ENCODE measurements at regions not wholly inside any gene's neighbourhood (a gene's known extent, or its start where the extent isn't known, plus 50 kb on each side); places are given as distances from the start of the nearest gene placed in this dataset.

- ChIA-PET POLR2A (no interaction called here), CTCF (no interaction called here)
- TF ChIP-seq ZSCAN20 (CRISPR knock-in tag; IDR thresholded peaks at IDR 0.05): no peak
- TF ChIP-seq ZNF302 (CRISPR knock-in tag; IDR thresholded peaks at IDR 0.05): no peak
- no peak for TF ChIP-seq EHMT2 (IDR thresholded peaks at IDR 0.05; ENCODE audit: low read depth)
- no peak for TF ChIP-seq NFE2L2 (conservative IDR thresholded peaks at IDR 0.05; ENCODE audit: low read length)
- TF ChIP-seq BHLHE40 (IDR thresholded peaks at IDR 0.05; ENCODE audit: low read depth, low read length): no peak
- TF ChIP-seq JUN (IDR thresholded peaks at IDR 0.05): no peak
- TF ChIP-seq HOXB13 (CRISPR knock-in tag; IDR thresholded peaks at IDR 0.05; ENCODE audit: low read depth): no peak
- TF ChIP-seq HDAC2 (IDR thresholded peaks at IDR 0.05): no peak
- TF ChIP-seq CHD4 (IDR thresholded peaks at IDR 0.05; ENCODE audit: borderline replicate concordance): no peak
- no peak for TF ChIP-seq KDM1A (IDR thresholded peaks at IDR 0.05; ENCODE audit: low read depth)
- no peak for TF ChIP-seq RCOR1 (IDR thresholded peaks at IDR 0.05; ENCODE audit: low read depth, low read length)
- TF ChIP-seq RARB (CRISPR knock-in tag; IDR thresholded peaks at IDR 0.05): no peak
- TF ChIP-seq TP53 (CRISPR knock-in tag; IDR thresholded peaks at IDR 0.05): no peak
- H3K4me3 ChIP-seq: no peak overlapping the region
- H3K4me2 ChIP-seq: no peak overlapping the region
- ATAC-seq (no peak), DNase-seq (ENCODE audit: low read depth in 1 of 2, low spot score in 1 of 2) (no peak), FAIRE-seq (no peak)
- no peak overlapping the region for H3K27ac ChIP-seq
- H3K9me3 ChIP-seq: no peaks in the 10 kb centered on the region
- H3K4me1 ChIP-seq: no peaks in the 10 kb centered on the region
- 65% methylated on average over 3 of the region's 3 CpGs for WGBS (ENCODE audit: missing lambda C conversion rate)
Measured at GRCh38 chr3:143201045-143201444, 81.5 kb downstream of the CHST2 start.

DNA sequence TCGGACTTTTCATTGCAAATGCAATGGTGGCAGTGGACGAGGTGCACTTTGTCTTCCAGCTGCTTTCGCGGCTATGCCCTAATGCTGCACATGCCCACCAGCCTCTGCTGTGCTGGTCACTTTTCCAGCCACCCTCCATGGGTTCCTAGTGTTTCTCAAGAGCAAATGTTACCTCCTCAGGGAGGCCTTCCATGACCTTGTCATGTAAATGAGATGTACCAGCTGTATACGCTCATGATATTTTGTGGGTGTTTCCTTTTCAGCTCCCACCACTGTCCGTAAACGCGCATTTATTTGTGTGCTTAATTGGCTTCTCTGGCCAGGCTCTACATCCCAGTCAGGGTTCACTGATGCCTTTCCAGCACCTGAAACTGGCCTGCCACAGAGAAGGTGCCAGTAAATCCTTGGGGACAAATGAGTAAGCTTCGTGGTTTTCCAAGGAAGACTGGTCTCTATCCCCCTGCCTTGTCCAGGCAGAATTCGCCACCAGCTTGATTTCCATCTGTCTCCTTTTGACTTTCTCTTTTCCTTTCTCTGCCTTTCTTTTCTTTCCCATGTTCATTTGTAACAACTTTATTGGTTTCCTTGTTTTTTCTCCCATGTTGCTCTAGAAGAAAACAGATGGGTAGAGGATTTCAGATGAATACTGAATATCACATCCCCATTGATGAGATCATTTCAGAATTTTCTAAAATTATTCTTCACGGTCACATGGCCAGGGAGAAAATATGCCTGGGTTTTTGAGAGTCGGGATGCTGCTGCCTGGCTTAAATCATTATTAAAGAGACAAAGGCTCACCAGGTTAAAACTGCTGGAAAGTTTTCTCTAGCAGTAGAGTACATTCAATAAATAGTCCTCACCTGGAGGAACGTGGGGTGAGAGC lies 82.5 kb downstream of the CHST2 start:
- no peak for FAIRE-seq
- no peak overlapping the region for H3K27ac ChIP-seq
- no peak for DNase-seq (ENCODE audit: low read depth in 1 of 2, low spot score in 1 of 2)
- H3K4me1 ChIP-seq: no peaks in the 10 kb centered on the region
- no peaks in the 10 kb centered on the region for H3K9me3 ChIP-seq
- ATAC-seq: no peak
- ChIA-PET CTCF (no interaction called here), POLR2A (no interaction called here)
- TF ChIP-seq, protein P1, sequence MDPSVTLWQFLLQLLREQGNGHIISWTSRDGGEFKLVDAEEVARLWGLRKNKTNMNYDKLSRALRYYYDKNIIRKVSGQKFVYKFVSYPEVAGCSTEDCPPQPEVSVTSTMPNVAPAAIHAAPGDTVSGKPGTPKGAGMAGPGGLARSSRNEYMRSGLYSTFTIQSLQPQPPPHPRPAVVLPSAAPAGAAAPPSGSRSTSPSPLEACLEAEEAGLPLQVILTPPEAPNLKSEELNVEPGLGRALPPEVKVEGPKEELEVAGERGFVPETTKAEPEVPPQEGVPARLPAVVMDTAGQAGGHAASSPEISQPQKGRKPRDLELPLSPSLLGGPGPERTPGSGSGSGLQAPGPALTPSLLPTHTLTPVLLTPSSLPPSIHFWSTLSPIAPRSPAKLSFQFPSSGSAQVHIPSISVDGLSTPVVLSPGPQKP (IDR thresholded peaks at IDR 0.05; ENCODE audit: low read depth, low read length): no peak
- TF ChIP-seq NR3C1 (IDR thresholded peaks at IDR 0.05) (no peak), BCL3 (IDR thresholded peaks at IDR 0.05) (no peak), CBX8 (IDR thresholded peaks at IDR 0.05) (no peak), ZNF302 (CRISPR knock-in tag; IDR thresholded peaks at IDR 0.05) (no peak), PBX3 (IDR thresholded peaks at IDR 0.05) (no peak), HOXB13 (CRISPR knock-in tag; IDR thresholded peaks at IDR 0.05; ENCODE audit: low read depth) (no peak), HMGXB4 (CRISPR knock-in tag; IDR thresholded peaks at IDR 0.05; ENCODE audit: borderline replicate concordance) (no peak), EP300 (IDR thresholded peaks at IDR 0.05) (no peak), RCOR1 (IDR thresholded peaks at IDR 0.05; ENCODE audit: low read depth, low read length) (no peak), ZC3H11A (IDR thresholded peaks at IDR 0.05) (no peak), HOXB5 (CRISPR knock-in tag; IDR thresholded peaks at IDR 0.05) (no peak), FOSL2 (IDR thresholded peaks at IDR 0.05) (no peak), FOSL2 (CRISPR knock-in tag; IDR thresholded peaks at IDR 0.05) (no peak)
- WGBS (ENCODE audit: missing lambda C conversion rate): 40% methylated on average over 13 of the region's 13 CpGs
- no peak overlapping the region for H3K4me2 ChIP-seq
- no peak overlapping the region for H3K4me3 ChIP-seq
